Fibroblast of mammary gland (primary cell): ENCODE measurements at regions not wholly inside any gene's neighbourhood (a gene's known extent, or its start where the extent isn't known, plus 50 kb on each side); places are given as distances from the start of the nearest gene placed in this dataset.
"Not testable (repeated sequence)": the region's sequence is repeated elsewhere in the genome, so short reads cannot be mapped to it uniquely, and the experiment has no call there.

ENCODE experiments used
- DNase-seq: peaks from one replicate; pipeline ENCODE4 v3.0.0-alpha.2; 2010; ENCODE audit warnings: low read depth
- H3K4me3 ChIP-seq: 2 replicates; pipeline ENCODE4 v1.5.1; 2011; ENCODE audit warnings: low read depth, mild to moderate bottlenecking, low read length, moderate library complexity; ENCODE audit not compliant: control insufficient read depth
- CTCF ChIP-seq: conservative IDR thresholded peaks from 2 replicates; pipeline ENCODE4 v1.5.1; 2011; ENCODE audit warnings: low read depth, low read length, inconsistent platforms; ENCODE audit not compliant: control insufficient read depth, insufficient read depth

- DNase-seq, result no peak
- TF ChIP-seq CTCF, result no peak
- no peak overlapping the region for H3K4me3 ChIP-seq
These were observed 199.2 kb downstream of the OTOL1 start for GRCh38 chr3:161695811-161696210.

- DNase-seq, result peak; percentile 21
- no peak for TF ChIP-seq CTCF
- H3K4me3 ChIP-seq, result no peak overlapping the region
These were observed 204.4 kb downstream of the OTOL1 start for GRCh38 chr3:161700998-161701397.

- DNase-seq, H3K4me3 ChIP-seq: not testable (repeated sequence)
These were observed 210.6 kb downstream of the OTOL1 start for GRCh38 chr3:161707253-161707652.

- DNase-seq, result no peak
- no peak for TF ChIP-seq CTCF
These were observed 217.1 kb downstream of the OTOL1 start for GRCh38 chr3:161713731-161714130.

GRCh38 chr3:161731968-161732367 is 235.4 kb downstream of the OTOL1 start:
- DNase-seq, result no peak
- no peak overlapping the region for H3K4me3 ChIP-seq
- no peak for TF ChIP-seq CTCF

More at GRCh38 chr3:161713731-161714130, 217.1 kb downstream of the OTOL1 start:
- H3K4me3 ChIP-seq, result no peak overlapping the region

GRCh38 chr3:161737171-161737570 is 240.6 kb downstream of the OTOL1 start:
- TF ChIP-seq CTCF, result no peak
- DNase-seq, result no peak
- no peak overlapping the region for H3K4me3 ChIP-seq

- no peak for DNase-seq
- H3K4me3 ChIP-seq, result no peak overlapping the region
- TF ChIP-seq CTCF, result no peak
These were observed 243.8 kb downstream of the OTOL1 start for GRCh38 chr3:161740421-161740820.

- H3K4me3 ChIP-seq, result no peak overlapping the region
- DNase-seq, result no peak
- no peak for TF ChIP-seq CTCF
These were observed 247.8 kb downstream of the OTOL1 start for GRCh38 chr3:161744366-161744765.
